ENCODE measurements at regions not wholly inside any gene's neighbourhood (a gene's known extent, or its start where the extent isn't known, plus 50 kb on each side); places are given as distances from the start of the nearest gene placed in this dataset.
"Not testable (repeated sequence)": the region's sequence is repeated elsewhere in the genome, so short reads cannot be mapped to it uniquely, and the experiment has no call there.

DNA sequence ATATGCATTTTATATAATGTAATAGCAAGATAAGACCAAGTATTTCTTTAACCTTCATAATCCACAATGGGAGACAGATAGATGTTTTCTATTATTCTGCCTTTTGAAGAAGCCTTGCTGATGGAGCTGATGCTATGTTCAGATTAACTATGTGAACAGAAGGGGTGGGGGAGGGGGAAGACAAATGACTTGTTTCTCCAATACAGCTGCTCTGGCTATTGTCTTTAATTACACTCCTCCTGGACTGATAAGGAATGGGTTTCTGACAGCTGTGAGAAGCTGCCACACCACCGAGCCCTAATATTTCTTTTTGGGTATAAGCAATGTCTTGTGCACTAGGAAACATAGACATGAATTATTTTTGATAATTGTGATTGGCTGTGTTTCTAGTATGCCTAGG is 62.0 kb downstream of the CAVIN4 start:
- DNase-seq (ENCODE audit: low spot score), result no peak

DNA sequence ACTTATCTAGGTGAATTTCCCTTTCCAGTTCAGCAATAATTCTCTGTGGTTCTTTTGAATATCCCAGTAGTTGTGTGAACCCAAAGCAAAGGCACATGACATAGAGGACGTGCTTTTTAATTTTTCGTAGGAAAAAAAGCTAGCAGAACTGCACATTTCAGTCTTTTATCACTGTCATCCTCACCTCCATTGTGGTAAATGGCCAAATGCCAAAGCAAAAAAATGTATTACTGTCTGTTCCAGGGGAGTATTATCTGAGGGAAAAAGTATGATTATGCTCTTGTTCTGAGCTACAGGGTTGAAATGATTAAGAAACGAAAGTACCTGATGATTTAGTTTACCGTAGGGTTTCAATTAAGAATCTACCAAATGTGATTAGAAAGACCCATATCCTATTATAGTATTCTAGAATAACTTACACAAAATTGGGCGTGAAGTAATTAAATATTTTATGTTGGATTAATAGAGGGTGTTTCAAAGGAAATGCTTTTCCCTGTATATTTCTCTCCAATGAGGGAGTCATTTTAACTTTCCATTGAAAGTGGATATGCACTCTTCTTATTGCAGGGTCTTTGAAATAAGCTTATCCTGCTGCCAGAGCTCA is 62.7 kb downstream of the CAVIN4 start:
- DNase-seq (ENCODE audit: low spot score), result no peak

GRCh38 chr9:100641166-100641565 is 63.3 kb downstream of the CAVIN4 start:
- DNase-seq (ENCODE audit: low spot score), result no peak

DNA sequence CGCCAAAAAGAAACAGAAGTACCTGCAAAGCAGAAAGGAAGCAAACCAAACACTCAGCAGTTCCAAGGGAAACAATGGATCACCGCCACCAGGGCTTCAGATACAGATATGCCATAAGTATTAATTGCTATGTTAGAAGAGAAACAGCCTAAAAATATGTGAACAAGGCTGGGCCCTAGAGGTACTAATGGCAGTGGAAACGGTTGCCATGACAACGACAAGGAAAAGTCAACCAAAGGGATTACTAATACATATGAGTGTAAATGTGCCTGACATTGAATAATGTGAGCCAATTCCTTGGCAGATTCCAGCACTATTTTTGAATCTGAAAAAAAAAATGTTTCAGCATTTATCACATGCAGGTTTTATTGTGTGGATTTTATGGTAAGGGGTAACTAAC is 75.0 kb downstream of the CAVIN4 start:
- no peak for DNase-seq (ENCODE audit: low spot score)

- DNase-seq (ENCODE audit: low spot score), result no peak
These were observed 75.9 kb downstream of the CAVIN4 start for GRCh38 chr9:100653643-100654334.

DNA sequence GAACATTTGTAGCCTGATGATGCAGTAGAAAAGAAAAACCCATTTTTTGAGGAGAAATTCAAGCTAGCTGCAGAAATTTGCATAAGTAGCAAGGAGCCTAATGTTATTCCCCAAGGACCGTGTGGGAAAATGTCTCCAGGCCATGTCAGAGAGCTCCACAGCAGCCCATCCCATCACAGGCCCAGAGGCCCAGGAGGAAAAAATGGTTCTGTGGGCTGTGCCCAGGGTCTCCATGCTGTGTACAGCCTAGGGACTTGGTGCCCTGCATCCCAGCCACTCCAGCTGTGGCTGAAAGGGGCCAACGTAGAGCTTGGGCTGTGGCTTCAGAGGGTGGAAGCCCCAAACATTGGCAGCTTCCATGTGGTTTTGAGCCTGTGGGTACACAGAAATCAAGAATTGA is 79.0 kb downstream of the CAVIN4 start:
- not testable (repeated sequence) for DNase-seq (ENCODE audit: low spot score)

DNA sequence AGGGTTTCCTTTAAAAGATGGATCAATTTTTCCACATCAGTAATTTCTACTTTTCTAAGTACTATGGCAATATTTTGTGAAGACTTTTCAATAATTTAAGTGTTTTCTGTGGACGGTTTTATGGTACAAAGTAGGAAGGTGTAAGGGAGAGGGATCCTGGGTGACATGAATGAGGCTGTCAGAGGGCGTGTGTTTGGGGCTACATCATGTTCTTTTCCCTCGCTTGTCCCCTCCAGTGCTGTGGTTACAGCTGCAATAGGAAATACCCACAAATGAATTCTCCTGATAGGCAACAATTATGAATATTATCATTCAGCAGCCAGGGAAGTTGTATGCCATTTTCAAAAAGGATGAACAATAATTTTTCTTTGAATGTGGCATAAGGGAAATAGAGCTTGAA is 83.8 kb downstream of the CAVIN4 start:
- no peak for DNase-seq (ENCODE audit: low spot score)

DNA sequence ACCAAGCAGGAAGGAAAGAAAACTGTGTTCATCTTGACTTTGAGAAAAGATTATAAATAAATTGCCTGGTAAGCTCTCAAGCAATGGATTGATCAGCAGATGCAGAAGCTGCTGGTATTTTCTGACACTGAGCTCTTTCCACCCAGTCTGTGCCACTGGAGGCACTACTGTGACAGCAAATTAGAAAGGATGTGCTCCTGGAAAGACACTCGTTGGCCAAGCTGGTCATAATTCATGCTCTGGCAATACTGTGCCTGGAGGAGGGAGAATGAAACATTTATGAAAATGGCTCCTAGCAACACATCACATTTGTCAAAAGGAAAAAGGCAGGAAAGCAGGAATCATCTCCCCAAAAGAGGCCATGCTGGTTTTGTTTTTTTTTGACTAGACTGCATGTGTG is 84.2 kb downstream of the CAVIN4 start:
- DNase-seq (ENCODE audit: low spot score), result no peak

- DNase-seq (ENCODE audit: low spot score), result no peak
These were observed 89.6 kb downstream of the CAVIN4 start for GRCh38 chr9:100667448-100667847.

GRCh38 chr9:100668024-100668423 is 90.1 kb downstream of the CAVIN4 start:
- no peak for DNase-seq (ENCODE audit: low spot score)

GRCh38 chr9:100669968-100670367 is 92.1 kb downstream of the CAVIN4 start:
- DNase-seq (ENCODE audit: low spot score), result no peak

GRCh38 chr9:100670719-100671118 is 92.8 kb downstream of the CAVIN4 start:
- no peak for DNase-seq (ENCODE audit: low spot score)

- DNase-seq (ENCODE audit: low spot score), result no peak
These were observed 94.0 kb downstream of the CAVIN4 start for GRCh38 chr9:100671898-100672297.

- no peak for DNase-seq (ENCODE audit: low spot score)
These were observed 95.4 kb downstream of the CAVIN4 start for GRCh38 chr9:100673249-100673648.

DNA sequence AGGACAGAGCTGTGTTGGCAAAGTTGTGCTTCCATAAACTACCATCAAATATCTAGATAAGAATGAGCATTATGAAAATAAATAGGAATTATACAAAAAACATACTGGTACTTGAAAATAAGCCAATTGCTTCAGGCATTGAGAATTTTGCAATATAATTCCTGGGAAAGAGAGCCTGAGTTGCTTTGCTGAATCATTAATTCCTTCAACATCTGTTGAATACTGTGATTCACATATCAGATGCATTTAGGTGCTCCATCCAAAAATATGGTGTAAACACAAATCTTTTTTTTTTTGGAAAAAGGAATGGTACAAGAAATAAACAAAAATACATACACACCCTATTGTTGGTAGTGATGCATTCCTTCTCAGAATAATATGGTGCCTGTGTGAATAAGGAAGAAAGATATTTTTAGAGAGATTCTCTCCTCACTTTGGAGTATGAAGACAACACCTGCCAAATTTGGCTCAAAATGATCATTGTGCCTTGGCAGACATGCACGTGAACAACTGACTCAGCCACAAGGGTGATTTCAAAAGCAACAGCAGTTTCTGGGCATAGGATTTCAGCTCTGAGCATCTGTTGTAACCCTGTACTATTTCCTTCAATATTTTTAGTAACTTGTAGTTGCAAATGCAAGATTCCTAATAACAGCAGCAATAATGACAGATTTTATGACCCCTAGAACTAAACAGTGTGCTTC is 96.7 kb downstream of the CAVIN4 start:
- DNase-seq (ENCODE audit: low spot score), result no peak

- no peak for DNase-seq (ENCODE audit: low spot score)
These were observed 102.0 kb downstream of the CAVIN4 start for GRCh38 chr9:100679834-100680233.

DNA sequence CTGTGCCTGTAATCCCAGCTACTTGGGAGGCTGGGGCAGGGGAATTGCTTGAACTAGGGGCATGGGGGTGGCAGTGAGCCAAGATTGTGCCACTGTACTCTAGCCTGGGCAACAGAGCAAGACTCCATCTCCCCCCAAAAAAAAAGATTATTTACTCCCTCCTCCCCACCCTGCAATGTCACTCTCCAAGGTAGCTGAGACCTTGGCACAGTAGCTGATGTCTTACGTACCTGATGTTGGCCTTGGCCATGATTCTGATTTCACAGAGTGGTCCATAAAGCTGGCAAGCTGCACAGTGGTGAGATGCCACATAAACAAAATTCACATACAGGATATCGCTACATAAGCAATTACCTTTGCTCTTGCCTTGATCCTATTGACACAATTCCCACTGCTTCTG is 108.5 kb downstream of the CAVIN4 start:
- DNase-seq (ENCODE audit: low spot score), result no peak

DNA sequence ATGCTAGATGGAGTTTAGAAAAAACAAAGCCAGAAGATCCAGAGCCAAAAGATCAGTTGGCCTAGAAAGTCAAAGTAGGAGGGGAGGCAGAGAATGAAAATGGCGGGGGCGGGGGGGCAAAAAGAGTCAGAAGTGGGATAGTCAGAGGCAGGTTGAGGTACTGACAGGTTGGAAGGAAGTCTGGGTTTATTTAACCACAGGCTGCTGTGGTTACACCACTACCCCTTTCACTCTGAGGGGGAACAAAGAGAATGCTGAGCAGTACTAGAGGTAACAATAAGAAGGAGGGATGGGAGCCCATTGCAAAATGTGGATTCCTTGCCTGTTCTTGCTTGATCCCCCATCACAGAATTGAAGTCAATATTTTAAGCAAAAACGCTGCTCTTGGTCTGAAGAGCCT is 111.8 kb downstream of the CAVIN4 start:
- DNase-seq (ENCODE audit: low spot score), result no peak

DNA sequence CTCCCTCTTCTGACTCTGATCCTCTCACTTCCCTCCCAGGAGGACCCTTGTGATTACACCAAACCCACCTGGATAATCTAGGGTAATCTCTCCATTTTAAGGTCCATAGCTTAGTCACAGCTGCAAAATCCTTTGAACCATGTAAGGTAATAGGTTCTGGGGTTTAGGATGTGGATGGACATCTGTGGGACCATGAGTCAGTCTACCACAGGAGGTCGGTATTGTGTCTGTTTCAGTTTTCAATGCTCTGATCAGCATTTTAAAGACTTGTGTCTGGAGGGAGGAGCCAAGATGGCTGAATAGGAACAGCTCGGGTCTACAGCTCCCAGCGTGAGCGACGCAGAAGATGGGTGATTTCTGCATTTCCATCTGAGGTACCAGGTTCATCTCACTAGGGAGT is 112.6 kb downstream of the CAVIN4 start:
- DNase-seq (ENCODE audit: low spot score), result no peak

GRCh38 chr9:100697339-100697738 is 119.5 kb downstream of the CAVIN4 start:
- no peak for DNase-seq (ENCODE audit: low spot score)

- DNase-seq (ENCODE audit: low spot score), result no peak
These were observed 121.1 kb downstream of the CAVIN4 start for GRCh38 chr9:100698945-100699344.

DNA sequence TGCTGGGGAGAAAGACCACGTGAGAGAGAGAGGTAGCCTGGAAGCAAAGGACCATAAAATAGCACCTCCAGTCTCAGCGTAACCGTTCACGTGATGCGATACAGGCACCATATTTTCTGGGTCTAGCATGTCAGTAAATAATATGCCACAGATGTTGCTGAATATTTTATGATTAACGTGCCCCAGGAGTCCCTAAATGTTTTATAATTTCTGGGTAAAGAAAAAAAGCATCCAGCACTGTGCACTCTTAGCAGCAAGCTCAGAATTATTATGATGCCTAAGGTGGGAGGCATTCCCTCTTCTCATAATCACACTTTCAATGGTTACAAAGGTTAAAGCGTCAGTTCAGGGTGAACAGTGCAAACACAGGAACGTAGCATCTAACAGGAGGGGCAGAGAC is 121.8 kb downstream of the CAVIN4 start:
- no peak for DNase-seq (ENCODE audit: low spot score)

GRCh38 chr9:100700689-100701318 is 122.9 kb downstream of the CAVIN4 start:
- no peak for DNase-seq (ENCODE audit: low spot score)
